Neuronal stem cell (in vitro differentiated cells): ENCODE measurements at regions not wholly inside any gene's neighbourhood (a gene's known extent, or its start where the extent isn't known, plus 50 kb on each side); places are given as distances from the start of the nearest gene placed in this dataset.

Experiments used
- DNase-seq: peaks from one replicate; pipeline ENCODE4 v3.0.0-alpha.2; 2013; ENCODE audit warnings: low spot score
- H2AFZ ChIP-seq: one replicate; pipeline ENCODE4 v1.6.1; 2013; ENCODE audit warnings: mild to moderate bottlenecking, low read length, inconsistent platforms
- H2AK5ac ChIP-seq: 2 replicates; pipeline ENCODE4 v1.6.1; 2013; ENCODE audit warnings: low read depth, mild to moderate bottlenecking, inconsistent platforms, low read length, moderate library complexity, mixed read lengths
- H2BK120ac ChIP-seq: 2 replicates; pipeline ENCODE4 v1.6.1; 2013; ENCODE audit warnings: low read depth, mild to moderate bottlenecking, inconsistent platforms, low read length, moderate library complexity, mixed read lengths
- H2BK12ac ChIP-seq: one replicate; pipeline ENCODE4 v1.6.1; 2013; ENCODE audit warnings: low read length, inconsistent platforms
- H2BK15ac ChIP-seq: 2 replicates; pipeline ENCODE4 v1.6.1; 2013; ENCODE audit warnings: mild to moderate bottlenecking, low read length, inconsistent platforms, mixed read lengths
- H2BK5ac ChIP-seq: one replicate; pipeline ENCODE4 v1.6.1; 2013; ENCODE audit warnings: inconsistent platforms, mild to moderate bottlenecking, low read length, moderate library complexity
- H3K14ac ChIP-seq: one replicate; pipeline ENCODE4 v1.6.1; 2013; ENCODE audit warnings: low read length, inconsistent platforms
- H3K18ac ChIP-seq: 2 replicates; pipeline ENCODE4 v1.6.1; 2013; ENCODE audit warnings: low read length, inconsistent platforms
- H3K23ac ChIP-seq: 2 replicates; pipeline ENCODE4 v1.6.1; 2013; ENCODE audit warnings: low read depth, mild to moderate bottlenecking, mixed read lengths, low read length, inconsistent platforms; ENCODE audit not compliant: poor library complexity
- H3K27ac ChIP-seq: replicated peaks from 3 replicates; pipeline ENCODE4 v1.5.1; 2013; ENCODE audit warnings: low read length, inconsistent platforms
- H3K27me3 ChIP-seq, 3 experiments: 2 replicates each; pipeline ENCODE4 v1.6.1; 2013; ENCODE audit warnings: low read length in 3 of 3, mild to moderate bottlenecking in 2 of 3, inconsistent platforms in 1 of 3, low read depth in 1 of 3, mixed read lengths in 1 of 3, moderate library complexity in 1 of 3; ENCODE audit not compliant: control insufficient read depth in 3 of 3, insufficient read depth in 3 of 3
- H3K36me3 ChIP-seq, 2 donors: replicated peaks in 1 of 2; 2 replicates each; pipeline ENCODE4 v1.6.1; 2013; ENCODE audit warnings: low read length in 2 of 2; ENCODE audit not compliant: control insufficient read depth in 2 of 2, insufficient read depth in 2 of 2
- H3K4ac ChIP-seq: 2 replicates; pipeline ENCODE4 v1.6.1; 2013; ENCODE audit warnings: inconsistent platforms, mild to moderate bottlenecking, low read length, moderate library complexity
- H3K4me1 ChIP-seq, 2 donors: 1 replicate in 1 of 2; 2 replicates in 1 of 2; pipeline ENCODE4 v1.6.1; 2013; ENCODE audit warnings: low read length in 2 of 2, low read depth in 1 of 2; ENCODE audit not compliant: control insufficient read depth in 2 of 2, insufficient read depth in 1 of 2
- H3K4me2 ChIP-seq: one replicate; pipeline ENCODE4 v1.6.1; 2013; ENCODE audit warnings: mild to moderate bottlenecking, low read length, inconsistent platforms; ENCODE audit not compliant: insufficient read depth, poor library complexity, severe bottlenecking
- H3K4me3 ChIP-seq, 2 donors: 2 replicates each; pipeline ENCODE4 v1.5.1; 2013; ENCODE audit warnings: low read length in 2 of 2, mild to moderate bottlenecking in 2 of 2, inconsistent platforms in 1 of 2, moderate library complexity in 1 of 2
- H3K79me1 ChIP-seq: one replicate; pipeline ENCODE4 v1.6.1; 2013; ENCODE audit warnings: low read depth, mild to moderate bottlenecking, inconsistent platforms, low read length, moderate library complexity
- H3K9ac ChIP-seq: one replicate; pipeline ENCODE4 v1.6.1; 2013; ENCODE audit warnings: mild to moderate bottlenecking, low read depth, low read length, inconsistent platforms; ENCODE audit not compliant: poor library complexity
- H3K9me3 ChIP-seq, 2 donors: replicated peaks in 1 of 2; 2 replicates each; pipeline versions ENCODE3 to v1.6.1; 2013; ENCODE audit warnings: low read length in 2 of 2, mild to moderate bottlenecking in 2 of 2, inconsistent platforms in 1 of 2, low read depth in 1 of 2, mixed read lengths in 1 of 2, moderate library complexity in 1 of 2; ENCODE audit not compliant: control insufficient read depth in 2 of 2, insufficient read depth in 1 of 2
- H4K8ac ChIP-seq: one replicate; pipeline ENCODE4 v1.6.1; 2013; ENCODE audit warnings: low read depth, mild to moderate bottlenecking, inconsistent platforms, low read length, moderate library complexity
- H4K91ac ChIP-seq: one replicate; pipeline ENCODE4 v1.6.1; 2013; ENCODE audit warnings: low read length, low read depth, mild to moderate bottlenecking, inconsistent platforms; ENCODE audit not compliant: poor library complexity
- WGBS, 2 donors: extraction: QIAGEN DNeasy Blood & Tissue Kit; methylation state at CpG; one replicate each; pipeline ENCODE4 v1.1.7; 2013; ENCODE audit warnings: missing lambda C conversion rate in 2 of 2, mixed read lengths in 1 of 2; ENCODE audit not compliant: insufficient read length in 2 of 2, insufficient replicate concordance in 1 of 2; ENCODE audit errors: extremely low coverage in 2 of 2; 5-methylcytosine and 5-hydroxymethylcytosine counted together

DNA sequence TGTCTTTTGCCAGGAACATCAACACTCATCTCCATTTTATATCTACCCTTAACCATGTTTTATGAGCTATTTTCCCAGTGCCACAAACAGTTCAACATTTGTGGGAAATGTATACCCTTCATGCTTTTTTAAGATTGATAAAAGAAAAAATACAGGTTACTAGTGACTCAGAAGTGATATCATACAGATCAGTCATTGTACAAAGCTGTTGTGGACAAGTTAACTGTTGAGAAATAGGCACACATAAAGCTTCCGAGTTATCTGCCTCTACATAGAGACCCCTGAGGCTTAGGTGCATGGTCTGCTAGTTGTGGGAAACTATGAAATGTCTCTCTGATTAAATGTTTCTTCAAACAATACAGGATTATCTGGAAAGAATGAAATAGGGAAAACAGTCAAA lies 96.3 kb downstream of the LSM5 start:
- H2BK12ac ChIP-seq: no peak overlapping the region
- no peaks in the 10 kb centered on the region for H3K9me3 ChIP-seq
- WGBS, 2 donors: no CpG with 5 or more reads among the region's 1 CpG
- H2BK120ac ChIP-seq: no peak overlapping the region
- H4K91ac ChIP-seq: no peak overlapping the region
- no peak overlapping the region for H2BK15ac ChIP-seq
- H3K9ac ChIP-seq: no peak overlapping the region
- H3K23ac ChIP-seq: no peak overlapping the region
- no peaks in the 10 kb centered on the region for H3K36me3 ChIP-seq
- no peak overlapping the region for H2AFZ ChIP-seq
- H3K4me1 ChIP-seq: no peaks in the 10 kb centered on the region
- no peak overlapping the region for H3K27ac ChIP-seq
- H3K4me3 ChIP-seq: no peak overlapping the region
- no peak overlapping the region for H3K4me2 ChIP-seq
- no peaks in the 10 kb centered on the region for H3K79me1 ChIP-seq
- H2AK5ac ChIP-seq: no peak overlapping the region
- no peak overlapping the region for H3K14ac ChIP-seq
- H4K8ac ChIP-seq: no peak overlapping the region
- no peak overlapping the region for H3K18ac ChIP-seq
- DNase-seq: no peak
- no peak overlapping the region for H2BK5ac ChIP-seq
- H3K4ac ChIP-seq: no peak overlapping the region
- no peaks in the 10 kb centered on the region for H3K27me3 ChIP-seq

DNA sequence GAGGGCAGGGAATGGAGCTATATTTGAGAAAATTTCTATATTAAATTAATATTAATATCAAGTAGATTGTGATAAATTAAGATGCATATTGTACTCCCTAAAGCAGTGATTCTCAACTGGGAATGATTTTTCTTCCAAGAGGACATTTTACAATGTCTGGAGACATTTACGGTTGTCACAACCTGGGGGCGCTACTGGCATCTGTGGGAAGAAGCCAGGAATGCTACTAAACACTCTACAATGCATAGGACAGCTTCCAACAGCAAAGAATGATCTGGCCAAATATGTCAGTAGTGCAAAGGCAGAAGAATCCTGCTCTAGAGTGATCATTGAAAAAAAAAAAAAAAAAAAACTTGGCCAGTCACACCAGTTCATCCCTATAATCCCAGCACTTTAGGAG lies 100.0 kb downstream of the LSM5 start:
- no peaks in the 10 kb centered on the region for H3K79me1 ChIP-seq
- no peak overlapping the region for H3K18ac ChIP-seq
- no peak overlapping the region for H2AK5ac ChIP-seq
- no peak overlapping the region for H3K27ac ChIP-seq
- H3K4ac ChIP-seq: no peak overlapping the region
- no peak overlapping the region for H2BK5ac ChIP-seq
- H2AFZ ChIP-seq: no peak overlapping the region
- H3K9me3 ChIP-seq: no peaks in the 10 kb centered on the region
- H3K4me2 ChIP-seq: no peak overlapping the region
- no peak overlapping the region for H3K23ac ChIP-seq
- no peak overlapping the region for H3K4me3 ChIP-seq
- H3K36me3 ChIP-seq: no peaks in the 10 kb centered on the region
- no peak for DNase-seq
- no peaks in the 10 kb centered on the region for H3K4me1 ChIP-seq
- H3K9ac ChIP-seq: no peak overlapping the region
- no peak overlapping the region for H2BK120ac ChIP-seq
- H4K91ac ChIP-seq: no peak overlapping the region
- no peaks in the 10 kb centered on the region for H3K27me3 ChIP-seq
- H2BK15ac ChIP-seq: no peak overlapping the region
- H3K14ac ChIP-seq: no peak overlapping the region
- no peak overlapping the region for H2BK12ac ChIP-seq
- no CpG with 5 or more reads among the region's 2 CpGs for WGBS, 2 donors
- no peak overlapping the region for H4K8ac ChIP-seq

DNA sequence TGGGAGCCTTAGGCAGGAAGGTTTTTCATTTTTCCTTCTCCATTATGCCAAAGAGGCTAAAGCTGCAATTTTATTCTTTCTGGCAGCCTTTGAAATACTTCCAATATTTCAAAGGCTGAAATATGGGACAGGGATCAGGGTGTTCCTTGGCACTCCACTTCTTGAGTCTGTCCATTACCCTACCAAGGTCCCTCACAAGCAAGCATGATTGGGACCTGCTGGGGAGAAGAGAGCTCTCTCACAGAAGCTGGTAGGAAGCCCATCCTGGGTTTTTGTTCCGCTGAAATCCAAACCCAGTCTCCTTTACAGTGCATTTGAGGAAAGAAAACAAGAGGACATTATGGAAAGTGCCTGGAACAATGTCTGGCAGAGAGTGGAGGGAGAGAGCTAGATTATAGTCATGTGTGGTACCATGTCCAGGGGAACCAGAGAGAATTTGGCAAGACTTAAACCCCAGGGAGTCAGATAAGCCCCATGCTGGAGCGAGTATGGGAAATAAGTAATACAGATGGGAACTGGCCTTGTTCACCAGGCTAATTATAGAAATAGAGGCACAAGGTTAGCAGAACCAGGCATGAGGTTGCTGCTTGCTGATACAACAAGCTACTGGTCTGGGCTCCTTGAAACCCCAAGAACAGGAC lies 104.7 kb downstream of the LSM5 start:
- H3K4me3 ChIP-seq: no peak overlapping the region
- H3K36me3 ChIP-seq: no peaks in the 10 kb centered on the region
- no peak overlapping the region for H3K9ac ChIP-seq
- H2AFZ ChIP-seq: no peak overlapping the region
- H2BK5ac ChIP-seq: no peak overlapping the region
- H3K23ac ChIP-seq: no peak overlapping the region
- H3K79me1 ChIP-seq: no peaks in the 10 kb centered on the region
- no peaks in the 10 kb centered on the region for H3K27me3 ChIP-seq
- no peak overlapping the region for H3K18ac ChIP-seq
- H2BK12ac ChIP-seq: no peak overlapping the region
- no peak overlapping the region for H2BK15ac ChIP-seq
- H2AK5ac ChIP-seq: no peak overlapping the region
- H3K4ac ChIP-seq: no peak overlapping the region
- H2BK120ac ChIP-seq: no peak overlapping the region
- no peak overlapping the region for H3K14ac ChIP-seq
- no CpG with 5 or more reads among the region's 2 CpGs for WGBS, 2 donors
- H4K91ac ChIP-seq: no peak overlapping the region
- no peak overlapping the region for H3K4me2 ChIP-seq
- H3K4me1 ChIP-seq: no peaks in the 10 kb centered on the region
- DNase-seq: no peak
- H3K27ac ChIP-seq: no peak overlapping the region
- no peaks in the 10 kb centered on the region for H3K9me3 ChIP-seq
- H4K8ac ChIP-seq: no peak overlapping the region

DNA sequence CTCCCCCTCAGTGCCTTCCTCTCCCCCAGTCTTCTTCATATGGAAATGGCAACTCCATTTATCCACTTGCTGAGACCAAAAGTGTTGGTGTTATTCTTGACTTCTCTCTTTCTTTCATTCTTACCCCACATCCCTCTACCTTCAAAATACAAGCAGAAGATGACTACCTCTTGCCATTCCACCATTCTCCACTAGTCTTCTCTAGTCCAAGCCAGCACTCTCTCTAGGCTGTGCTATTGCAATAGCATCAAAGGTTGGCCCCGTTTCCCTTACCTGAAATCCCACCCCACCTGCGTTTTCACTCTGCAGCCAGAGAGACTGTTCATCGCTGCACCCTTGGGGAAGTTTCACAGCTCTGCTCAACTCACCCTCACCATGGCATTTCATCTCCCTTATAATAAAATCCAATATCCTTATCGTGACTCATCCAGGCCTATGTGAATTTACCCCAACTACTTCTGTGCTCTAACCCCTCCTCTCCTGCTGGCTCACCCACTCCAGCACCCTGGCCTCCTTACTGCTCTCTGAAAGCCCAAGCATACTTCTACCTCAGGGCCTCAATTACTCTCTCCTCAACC lies 109.1 kb downstream of the LSM5 start:
- H3K9ac ChIP-seq: no peak overlapping the region
- H4K8ac ChIP-seq: no peak overlapping the region
- H2AFZ ChIP-seq: no peak overlapping the region
- no peaks in the 10 kb centered on the region for H3K9me3 ChIP-seq
- no peak overlapping the region for H3K4ac ChIP-seq
- H3K27me3 ChIP-seq: no peaks in the 10 kb centered on the region
- H3K4me2 ChIP-seq: no peak overlapping the region
- no peaks in the 10 kb centered on the region for H3K4me1 ChIP-seq
- H3K27ac ChIP-seq: no peak overlapping the region
- H3K4me3 ChIP-seq: no peak overlapping the region
- no peak overlapping the region for H4K91ac ChIP-seq
- no peak overlapping the region for H2BK120ac ChIP-seq
- no peak overlapping the region for H3K23ac ChIP-seq
- H3K36me3 ChIP-seq: no peaks in the 10 kb centered on the region
- H3K79me1 ChIP-seq: no peaks in the 10 kb centered on the region
- no CpG with 5 or more reads among the region's 4 CpGs for WGBS, 2 donors
- H3K18ac ChIP-seq: no peak overlapping the region
- DNase-seq: no peak
- H2BK15ac ChIP-seq: no peak overlapping the region
- no peak overlapping the region for H2BK12ac ChIP-seq
- no peak overlapping the region for H2AK5ac ChIP-seq
- no peak overlapping the region for H2BK5ac ChIP-seq
- no peak overlapping the region for H3K14ac ChIP-seq
